B cell (primary cell): ENCODE measurements at regions not wholly inside any gene's neighbourhood (a gene's known extent, or its start where the extent isn't known, plus 50 kb on each side); places are given as distances from the start of the nearest gene placed in this dataset.

ENCODE experiments used
- CTCF ChIP-seq: fragments of 200-600 bp; IDR thresholded peaks from one replicate; pipeline ENCODE4 v1.8.0; 2022; ENCODE audit warnings: antibody characterized with exemption, mild to moderate bottlenecking
- EZH2 ChIP-seq: IDR thresholded peaks from 2 replicates; pipeline ENCODE4 v1.6.1; 2012; ENCODE audit warnings: borderline replicate concordance, low read depth, mild to moderate bottlenecking, moderate library complexity, low read length; ENCODE audit not compliant: insufficient read depth, poor library complexity, severe bottlenecking

GRCh38 chr6:8325743-8326142, 109.6 kb downstream of the SLC35B3 start:
- no peak for TF ChIP-seq CTCF
- TF ChIP-seq EZH2: no peak
